CD14-positive monocyte (primary cell): ENCODE measurements at regions not wholly inside any gene's neighbourhood (a gene's known extent, or its start where the extent isn't known, plus 50 kb on each side); places are given as distances from the start of the nearest gene placed in this dataset.

ENCODE experiments used
- DNase-seq, 3 donors: peaks; one replicate each; pipeline ENCODE4 v3.0.0-alpha.2; 2011 to 2022
- H2AFZ ChIP-seq: 2 replicates; pipeline ENCODE4 v1.6.0; 2012; ENCODE audit warnings: mild to moderate bottlenecking, low read depth, low read length, inconsistent platforms; ENCODE audit not compliant: insufficient read depth, poor library complexity, severe bottlenecking
- H3K27ac ChIP-seq, 2 donors: 1 replicate in 1 of 2; 2 replicates in 1 of 2; pipeline ENCODE4 v1.5.1; 2012 to 2013; ENCODE audit warnings: low read length in 2 of 2, control low read depth in 1 of 2, inconsistent platforms in 1 of 2, low read depth in 1 of 2, mild to moderate bottlenecking in 1 of 2
- H3K27me3 ChIP-seq, 2 donors: one replicate each; pipeline versions ENCODE4 v1.6.0 to v1.6.1; 2011 to 2013; ENCODE audit warnings: low read length in 2 of 2; ENCODE audit not compliant: control insufficient read depth in 2 of 2, insufficient read depth in 2 of 2
- H3K36me3 ChIP-seq, 2 donors: replicated peaks in 1 of 2; 1 replicate in 1 of 2; 2 replicates in 1 of 2; pipeline versions ENCODE4 v1.5.1 to v1.6.1; 2012 to 2013; ENCODE audit warnings: low read length in 2 of 2, control low read depth in 1 of 2, inconsistent platforms in 1 of 2, mild to moderate bottlenecking in 1 of 2; ENCODE audit not compliant: insufficient read depth in 2 of 2, control insufficient read depth in 1 of 2
- H3K4me1 ChIP-seq, 2 donors: 1 replicate in 1 of 2; 2 replicates in 1 of 2; pipeline versions ENCODE4 v1.5.1 to v1.6.1; 2012 to 2013; ENCODE audit warnings: low read length in 2 of 2, control low read depth in 1 of 2, inconsistent platforms in 1 of 2, mild to moderate bottlenecking in 1 of 2, moderate library complexity in 1 of 2; ENCODE audit not compliant: insufficient read depth in 2 of 2, control insufficient read depth in 1 of 2
- H3K4me2 ChIP-seq: replicated peaks from 2 replicates; pipeline ENCODE3; 2012; ENCODE audit warnings: low read length, moderate library complexity, mild to moderate bottlenecking; ENCODE audit not compliant: poor library complexity, severe bottlenecking; ENCODE audit errors: extremely low read depth
- H3K4me3 ChIP-seq, 3 experiments: fragments of 200-600 bp in 1 of 3; sonication (generic) in 1 of 3; replicated peaks in 1 of 3; 1 replicate in 2 of 3; 2 replicates in 1 of 3; pipeline ENCODE4 v1.5.1; 2011 to 2013; ENCODE audit warnings: low read length in 3 of 3, mild to moderate bottlenecking in 3 of 3, control low read depth in 2 of 3, low read depth in 2 of 3, inconsistent platforms in 1 of 3, moderate library complexity in 1 of 3
- H3K79me2 ChIP-seq: 2 replicates; pipeline ENCODE4 v1.6.0; 2012; ENCODE audit warnings: mild to moderate bottlenecking, control low read depth, inconsistent platforms, low read length, moderate library complexity; ENCODE audit not compliant: insufficient read depth
- H3K9ac ChIP-seq: 2 replicates; pipeline ENCODE4 v1.6.0; 2017; ENCODE audit warnings: low read length, mild to moderate bottlenecking; ENCODE audit not compliant: insufficient read depth, poor library complexity, severe bottlenecking
- H3K9me3 ChIP-seq, 2 donors: replicated peaks in 1 of 2; 1 replicate in 1 of 2; 2 replicates in 1 of 2; pipeline versions ENCODE4 v1.5.1 to v1.6.1; 2012 to 2013; ENCODE audit warnings: low read length in 2 of 2, control low read depth in 1 of 2; ENCODE audit not compliant: control insufficient read depth in 1 of 2, insufficient read depth in 1 of 2
- H4K20me1 ChIP-seq: 2 replicates; pipeline ENCODE4 v1.6.0; 2012; ENCODE audit warnings: mild to moderate bottlenecking, low read length, control low read depth, moderate library complexity; ENCODE audit not compliant: insufficient read depth
- H3K27ac Mint-ChIP-seq, 7 donors: one replicate each; pipeline ENCODE4 v1.8.0; 2020; ENCODE audit warnings: mild to moderate bottlenecking in 7 of 7, mixed read lengths in 7 of 7, moderate library complexity in 6 of 7, inconsistent platforms in 2 of 7
- H3K27me3 Mint-ChIP-seq, 3 donors: one replicate each; pipeline ENCODE4 v1.8.0; 2021 to 2022; ENCODE audit warnings: low read depth in 3 of 3, mild to moderate bottlenecking in 3 of 3, mixed read lengths in 3 of 3, moderate library complexity in 3 of 3, inconsistent platforms in 1 of 3
- H3K36me3 Mint-ChIP-seq, 2 donors: one replicate each; pipeline ENCODE4 v1.8.0; 2020; ENCODE audit warnings: mixed read lengths in 2 of 2, inconsistent platforms in 1 of 2, mild to moderate bottlenecking in 1 of 2
- H3K4me1 Mint-ChIP-seq: one replicate; pipeline ENCODE4 v1.8.0; 2020; ENCODE audit warnings: mild to moderate bottlenecking, mixed read lengths
- H3K4me3 Mint-ChIP-seq, 2 donors: one replicate each; pipeline ENCODE4 v1.8.0; 2020; ENCODE audit warnings: mild to moderate bottlenecking in 2 of 2, mixed read lengths in 2 of 2, moderate library complexity in 1 of 2
- H3K9me3 Mint-ChIP-seq, 7 donors: one replicate each; pipeline ENCODE4 v1.8.0; 2020 to 2022; ENCODE audit warnings: mixed read lengths in 7 of 7, mild to moderate bottlenecking in 6 of 7, moderate library complexity in 6 of 7, inconsistent platforms in 2 of 7
- CTCF ChIP-seq: fragments of 200-600 bp; IDR thresholded peaks from one replicate; pipeline ENCODE4 v1.8.0; 2022; ENCODE audit warnings: antibody characterized with exemption, mild to moderate bottlenecking
- WGBS: methylation state at CpG from one replicate; pipeline ENCODE4 v1.1.5; 2013; ENCODE audit warnings: missing lambda C conversion rate; ENCODE audit not compliant: insufficient coverage; 5-methylcytosine and 5-hydroxymethylcytosine counted together
- intact Hi-C, 2 donors: fragments of 100-400 bp; cut with micrococcal nuclease; formaldehyde crosslinking; loops; one replicate each; pipeline versions ENCODE4 v1.15.0 to v1.15.1; 2023

- no peaks in the 10 kb centered on the region for H3K4me1 ChIP-seq
- no peak overlapping the region for H3K27ac Mint-ChIP-seq
- H3K9me3 Mint-ChIP-seq: no peaks in the 10 kb centered on the region
- H3K36me3 Mint-ChIP-seq: no peaks in the 10 kb centered on the region
- intact Hi-C loops: no loop called here
- H3K36me3 ChIP-seq: no peaks in the 10 kb centered on the region
- no peak overlapping the region for H3K4me3 ChIP-seq
- no peak overlapping the region for H3K9ac ChIP-seq
- no peak overlapping the region for H3K27ac ChIP-seq
- H3K4me2 ChIP-seq: no peak overlapping the region
- H3K79me2 ChIP-seq: no peaks in the 10 kb centered on the region
- no peak for TF ChIP-seq CTCF
- WGBS: 0% methylated on average over 1 of the region's 2 CpGs
- H4K20me1 ChIP-seq: no peaks in the 10 kb centered on the region
- H3K4me1 Mint-ChIP-seq: peaks cover 6% of the 10 kb centered on the region
- no peak overlapping the region for H3K4me3 Mint-ChIP-seq
- DNase-seq: no peak
- H3K27me3 ChIP-seq: no peaks in the 10 kb centered on the region
- no peaks in the 10 kb centered on the region for H3K9me3 ChIP-seq
- no peak overlapping the region for H2AFZ ChIP-seq
- H3K27me3 Mint-ChIP-seq: no peaks in the 10 kb centered on the region
Measured at GRCh38 chr5:84623019-84623418, 238.3 kb upstream of the EDIL3 start.

GRCh38 chr5:84622461-84622860 is 237.8 kb upstream of the EDIL3 start:
- Histone ChIP-seq H3K79me2 (no peaks in the 10 kb centered on the region), H3K9ac (no peak overlapping the region), H3K27ac (no peak overlapping the region), H3K4me3 (no peak overlapping the region), H3K36me3 (no peaks in the 10 kb centered on the region), H2AFZ (no peak overlapping the region), H3K4me1 (no peaks in the 10 kb centered on the region), H3K4me2 (no peak overlapping the region), H3K27me3 (no peaks in the 10 kb centered on the region), H4K20me1 (no peaks in the 10 kb centered on the region), H3K9me3 (peaks cover 0 to under 1% of the 10 kb centered on the region in 2 donors)
- Mint-ChIP-seq H3K4me1 (peaks cover 6% of the 10 kb centered on the region), H3K4me3 (no peak overlapping the region), H3K9me3 (peaks cover 0 to 1% (median 0%) of the 10 kb centered on the region in 7 donors), H3K36me3 (no peaks in the 10 kb centered on the region), H3K27ac (no peak overlapping the region), H3K27me3 (no peaks in the 10 kb centered on the region)
- no CpG with 5 or more reads among the region's 3 CpGs for WGBS
- no peak for TF ChIP-seq CTCF
- intact Hi-C loops: no loop called here
- no peak for DNase-seq
